AG04450 (cell line): ENCODE measurements at regions not wholly inside any gene's neighbourhood (a gene's known extent, or its start where the extent isn't known, plus 50 kb on each side); places are given as distances from the start of the nearest gene placed in this dataset.

ENCODE experiments used
- CTCF ChIA-PET: fragments of 300-600, 350-600 bp; formaldehyde crosslinking; extraction: SDS; loops from one replicate; lab custom pipeline; 2022; ENCODE audit warnings: antibody characterized with exemption, inconsistent platforms; lab: Charles Lee
- POLR2A ChIA-PET: fragments of 350-600 bp; formaldehyde crosslinking; extraction: SDS; loops from one replicate; lab custom pipeline; 2021; ENCODE audit warnings: antibody characterized with exemption, inconsistent platforms; lab: Yijun Ruan, JAX
- DNase-seq: peaks from one replicate; pipeline ENCODE4 v3.0.0-alpha.2; 2011; ENCODE audit warnings: low read depth, low spot score
- H3K27ac ChIP-seq: one replicate; pipeline ENCODE4 v1.5.1; 2012; ENCODE audit warnings: low read depth, low read length, control low read depth
- H3K27me3 ChIP-seq: one replicate; pipeline ENCODE4 v1.6.0; 2012; ENCODE audit warnings: low read length; ENCODE audit not compliant: control insufficient read depth, insufficient read depth
- H3K4me3 ChIP-seq: 2 replicates; pipeline ENCODE4 v1.5.1; 2011; ENCODE audit warnings: mild to moderate bottlenecking, low read depth, low read length, control low read depth
- H3K9me3 ChIP-seq: 2 replicates; pipeline ENCODE4 v1.5.1; 2012; ENCODE audit warnings: low read length; ENCODE audit not compliant: control insufficient read depth, insufficient read depth
- TF ChIP-seq, protein P1 (sequence below): IDR thresholded peaks from 2 replicates; pipeline ENCODE4 v1.5.1; 2011; ENCODE audit warnings: low read depth, low read length, control low read depth, inconsistent platforms

DNA sequence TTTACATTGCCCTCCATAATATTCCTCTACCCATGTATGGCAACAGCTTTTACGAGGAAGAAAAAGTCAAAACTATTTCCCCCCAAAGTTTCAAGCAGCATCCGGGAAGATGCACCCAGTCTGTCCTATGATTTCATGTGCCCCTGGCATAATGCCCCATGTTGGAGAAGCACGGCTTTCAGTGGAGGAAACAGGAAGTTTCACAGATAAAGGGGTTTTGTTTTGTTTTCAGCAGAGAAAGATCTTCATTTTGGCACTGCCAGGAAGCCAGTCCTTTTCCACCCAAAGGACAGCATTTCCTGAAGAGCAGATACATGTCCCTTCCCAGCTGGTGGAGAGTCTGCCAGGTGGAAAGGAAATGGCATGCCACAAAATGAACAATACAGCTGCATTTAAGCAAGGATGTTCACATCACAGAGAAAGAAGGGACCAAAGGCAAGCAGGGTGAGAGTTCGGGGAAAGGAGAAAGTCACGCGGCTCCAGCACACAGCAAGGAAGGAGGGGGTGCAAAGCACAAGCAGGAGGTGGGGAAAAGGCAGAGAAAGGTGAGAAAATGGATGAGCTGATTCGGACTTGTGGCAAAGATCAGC is 95.3 kb upstream of the HIVEP3 start:
- TF ChIP-seq, protein P1, sequence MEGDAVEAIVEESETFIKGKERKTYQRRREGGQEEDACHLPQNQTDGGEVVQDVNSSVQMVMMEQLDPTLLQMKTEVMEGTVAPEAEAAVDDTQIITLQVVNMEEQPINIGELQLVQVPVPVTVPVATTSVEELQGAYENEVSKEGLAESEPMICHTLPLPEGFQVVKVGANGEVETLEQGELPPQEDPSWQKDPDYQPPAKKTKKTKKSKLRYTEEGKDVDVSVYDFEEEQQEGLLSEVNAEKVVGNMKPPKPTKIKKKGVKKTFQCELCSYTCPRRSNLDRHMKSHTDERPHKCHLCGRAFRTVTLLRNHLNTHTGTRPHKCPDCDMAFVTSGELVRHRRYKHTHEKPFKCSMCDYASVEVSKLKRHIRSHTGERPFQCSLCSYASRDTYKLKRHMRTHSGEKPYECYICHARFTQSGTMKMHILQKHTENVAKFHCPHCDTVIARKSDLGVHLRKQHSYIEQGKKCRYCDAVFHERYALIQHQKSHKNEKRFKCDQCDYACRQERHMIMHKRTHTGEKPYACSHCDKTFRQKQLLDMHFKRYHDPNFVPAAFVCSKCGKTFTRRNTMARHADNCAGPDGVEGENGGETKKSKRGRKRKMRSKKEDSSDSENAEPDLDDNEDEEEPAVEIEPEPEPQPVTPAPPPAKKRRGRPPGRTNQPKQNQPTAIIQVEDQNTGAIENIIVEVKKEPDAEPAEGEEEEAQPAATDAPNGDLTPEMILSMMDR: no peak
- Histone ChIP-seq H3K27ac (no peak overlapping the region), H3K4me3 (no peak overlapping the region), H3K27me3 (no peaks in the 10 kb centered on the region), H3K9me3 (no peaks in the 10 kb centered on the region)
- ChIA-PET CTCF (no interaction called here), POLR2A (interaction anchor here (0.7 kb wide), 1 partner anchor 10 kb away, joined by 3 read pairs; no protein-coding TSS in a partner anchor)
- no peak for DNase-seq

DNA sequence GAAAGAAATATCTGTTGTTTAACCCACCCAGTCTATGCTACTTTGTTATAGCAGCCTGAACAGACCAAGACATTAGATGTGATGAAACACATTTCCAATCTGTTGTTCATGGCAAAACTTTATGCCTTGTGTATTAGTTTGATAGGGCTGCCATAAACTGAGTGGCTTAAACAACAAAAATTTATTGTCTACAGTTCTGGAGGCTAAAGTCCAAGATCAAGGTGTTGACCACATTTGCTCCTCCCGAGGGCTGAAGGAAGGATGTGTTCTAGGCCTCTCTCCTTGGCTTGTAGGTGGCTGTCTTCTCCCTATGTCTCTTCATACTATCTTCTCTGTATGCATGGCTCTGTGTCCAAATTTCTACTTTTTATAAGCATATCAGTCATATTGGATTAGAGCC is 94.1 kb upstream of the HIVEP3 start:
- ChIA-PET CTCF (no interaction called here), POLR2A (no interaction called here)
- Histone ChIP-seq H3K27me3 (no peaks in the 10 kb centered on the region), H3K27ac (no peak overlapping the region), H3K4me3 (no peak overlapping the region), H3K9me3 (no peaks in the 10 kb centered on the region)
- TF ChIP-seq, protein P1: no peak
- DNase-seq: no peak

DNA sequence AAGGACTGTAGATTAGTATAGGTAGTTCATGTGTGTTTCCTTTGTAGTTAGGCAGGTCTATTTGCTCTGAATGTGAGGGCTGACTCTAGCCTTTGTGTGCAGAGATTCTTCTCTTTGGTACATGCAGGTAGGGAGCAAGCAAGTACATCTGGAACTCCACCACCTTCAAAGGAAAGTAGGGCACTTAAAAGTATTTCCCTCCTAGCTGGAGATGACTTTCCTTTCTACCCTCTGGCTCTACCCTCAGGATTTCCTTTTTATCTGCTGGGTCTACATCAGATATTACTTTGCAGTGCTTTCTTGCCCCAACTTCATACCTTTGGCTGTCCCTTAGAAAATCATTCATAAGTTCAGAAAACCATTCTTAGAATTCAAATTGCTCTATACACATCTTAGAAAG is 91.7 kb upstream of the HIVEP3 start:
- no peak for DNase-seq
- CTCF ChIA-PET: interaction anchor here (1.0 kb wide), 1 partner anchor 61 kb away, joined by 5 read pairs; no protein-coding TSS in a partner anchor
- Histone ChIP-seq H3K27me3 (no peaks in the 10 kb centered on the region), H3K4me3 (no peak overlapping the region), H3K27ac (no peak overlapping the region), H3K9me3 (no peaks in the 10 kb centered on the region)
- TF ChIP-seq, protein P1: no peak
- POLR2A ChIA-PET: no interaction called here

DNA sequence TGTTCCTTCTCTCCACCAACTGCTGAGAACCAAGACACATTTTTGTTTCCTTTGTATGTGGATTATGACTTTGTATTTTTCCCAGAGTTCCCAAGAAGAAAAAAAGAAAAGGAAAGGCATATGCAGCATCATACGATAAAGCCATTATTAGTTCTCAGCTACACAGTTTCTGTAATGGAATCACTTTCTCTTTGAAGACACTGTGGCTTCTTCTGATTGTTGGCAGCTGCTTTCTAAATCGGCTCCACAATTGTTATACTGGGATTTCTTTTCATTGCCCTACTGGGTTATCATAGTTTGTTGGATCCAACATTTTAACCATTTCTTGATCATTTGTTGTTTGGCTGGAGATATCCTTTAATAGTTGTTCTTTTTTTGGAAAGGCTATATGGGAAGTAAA is 89.5 kb upstream of the HIVEP3 start:
- no peak for DNase-seq
- no peak overlapping the region for H3K4me3 ChIP-seq
- no peak overlapping the region for H3K27ac ChIP-seq
- TF ChIP-seq, protein P1: no peak
- CTCF ChIA-PET: no interaction called here
- no peaks in the 10 kb centered on the region for H3K9me3 ChIP-seq
- no peaks in the 10 kb centered on the region for H3K27me3 ChIP-seq
- POLR2A ChIA-PET: no interaction called here

DNA sequence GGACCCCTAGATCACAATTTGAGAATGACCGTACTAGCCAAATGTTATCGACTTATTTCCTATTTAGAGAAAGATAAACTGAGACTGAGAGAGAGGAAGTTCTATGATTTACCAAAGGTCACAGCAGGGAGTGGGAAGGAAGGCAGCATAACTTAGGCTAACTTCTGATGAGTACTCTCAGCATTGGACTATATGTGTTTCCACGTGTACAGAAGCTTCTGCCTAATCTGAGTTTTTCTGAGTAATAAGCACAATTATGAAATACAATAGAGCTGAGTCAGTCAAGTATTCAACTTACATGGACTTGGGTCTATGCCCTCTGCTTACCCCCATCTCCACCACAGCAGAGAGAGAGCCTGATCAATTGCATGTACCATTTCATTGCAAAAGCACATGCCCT is 88.1 kb upstream of the HIVEP3 start:
- no peaks in the 10 kb centered on the region for H3K27me3 ChIP-seq
- CTCF ChIA-PET: no interaction called here
- TF ChIP-seq, protein P1: no peak
- H3K4me3 ChIP-seq: no peak overlapping the region
- H3K9me3 ChIP-seq: no peaks in the 10 kb centered on the region
- no peak overlapping the region for H3K27ac ChIP-seq
- POLR2A ChIA-PET: interaction anchor here (0.6 kb wide), 1 partner anchor 382 kb away, joined by 6 read pairs; no protein-coding TSS in a partner anchor
- DNase-seq: no peak
